ENCODE measurements at regions not wholly inside any gene's neighbourhood (a gene's known extent, or its start where the extent isn't known, plus 50 kb on each side); places are given as distances from the start of the nearest gene placed in this dataset.

- in situ Hi-C loops (cut with HindIII; ENCODE audit: low sequenced_read_pairs) = no loop called here
- no peak for TF ChIP-seq CTCF (IDR thresholded peaks at IDR 0.05; ENCODE audit: low read depth, low read length)
- no peak overlapping the region for H3K4me3 ChIP-seq (ENCODE audit: low read depth, low read length)
- peak; percentile 73 for DNase-seq (ENCODE audit: low read depth, low spot score)
Observed at GRCh38 chr6:154605178-154605881, 94.8 kb upstream of the CNKSR3 start.

- H3K4me3 ChIP-seq (ENCODE audit: low read depth, low read length) = no peak overlapping the region
- TF ChIP-seq CTCF (IDR thresholded peaks at IDR 0.05; ENCODE audit: low read depth, low read length) = no peak
- in situ Hi-C loops (cut with HindIII; ENCODE audit: low sequenced_read_pairs) = no loop called here
- DNase-seq (ENCODE audit: low read depth, low spot score) = no peak
Observed at GRCh38 chr6:154605882-154606370, 95.4 kb upstream of the CNKSR3 start.

GRCh38 chr6:154606457-154606856 is 96.0 kb upstream of the CNKSR3 start:
- no peak overlapping the region for H3K4me3 ChIP-seq (ENCODE audit: low read depth, low read length)
- TF ChIP-seq CTCF (IDR thresholded peaks at IDR 0.05; ENCODE audit: low read depth, low read length) = no peak
- in situ Hi-C loops (cut with HindIII; ENCODE audit: low sequenced_read_pairs) = no loop called here
- DNase-seq (ENCODE audit: low read depth, low spot score) = no peak

GRCh38 chr6:154606860-154607259 is 96.4 kb upstream of the CNKSR3 start:
- in situ Hi-C loops (cut with HindIII; ENCODE audit: low sequenced_read_pairs) = no loop called here
- no peak overlapping the region for H3K4me3 ChIP-seq (ENCODE audit: low read depth, low read length)
- TF ChIP-seq CTCF (IDR thresholded peaks at IDR 0.05; ENCODE audit: low read depth, low read length) = no peak
- DNase-seq (ENCODE audit: low read depth, low spot score) = no peak

- no peak for TF ChIP-seq CTCF (IDR thresholded peaks at IDR 0.05; ENCODE audit: low read depth, low read length)
- in situ Hi-C loops (cut with HindIII; ENCODE audit: low sequenced_read_pairs) = no loop called here
- H3K4me3 ChIP-seq (ENCODE audit: low read depth, low read length) = no peak overlapping the region
- DNase-seq (ENCODE audit: low read depth, low spot score) = no peak
Observed at GRCh38 chr6:154611241-154611640, 100.8 kb upstream of the CNKSR3 start.

GRCh38 chr6:154611847-154612246 is 101.4 kb upstream of the CNKSR3 start:
- no peak for DNase-seq (ENCODE audit: low read depth, low spot score)
- no peak overlapping the region for H3K4me3 ChIP-seq (ENCODE audit: low read depth, low read length)
- TF ChIP-seq CTCF (IDR thresholded peaks at IDR 0.05; ENCODE audit: low read depth, low read length) = no peak
- in situ Hi-C loops (cut with HindIII; ENCODE audit: low sequenced_read_pairs) = no loop called here
